ENCODE measurements at regions not wholly inside any gene's neighbourhood (a gene's known extent, or its start where the extent isn't known, plus 50 kb on each side); places are given as distances from the start of the nearest gene placed in this dataset.

DNA sequence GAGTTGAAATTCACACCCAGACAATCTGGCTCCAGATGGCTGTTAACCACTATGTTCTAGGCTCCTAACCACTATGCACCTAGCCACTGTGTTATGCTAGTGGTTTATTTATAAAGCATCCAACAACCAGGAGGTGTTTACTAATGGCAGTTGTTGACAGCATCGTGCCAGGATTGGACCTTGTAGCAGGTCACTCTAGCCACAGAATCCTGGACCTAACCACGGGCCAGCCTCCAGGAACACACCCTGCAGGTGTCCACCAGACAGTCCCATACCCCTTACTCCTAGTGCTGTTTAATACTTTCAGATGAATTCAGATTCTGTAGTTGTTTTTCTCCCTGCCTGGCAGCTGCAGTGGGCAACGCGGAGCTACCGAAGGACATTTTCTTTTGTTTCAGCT lies 109.4 kb upstream of the MYL2 start:
- peaks cover 11% of the 10 kb centered on the region; the same call in 1 of the 2 replicates for H3K27me3 ChIP-seq (ENCODE audit: control insufficient read depth, low read length)
- no peaks in the 10 kb centered on the region for H3F3A ChIP-seq (ENCODE audit: control insufficient read depth, insufficient read depth)
- H3K79me2 ChIP-seq (ENCODE audit: control insufficient read depth, low read length): no peaks in the 10 kb centered on the region
- no peak overlapping the region for H3K27ac ChIP-seq (ENCODE audit: low read depth, low read length)
- H4K20me1 ChIP-seq (ENCODE audit: control insufficient read depth, insufficient read depth, low read depth, low read length): no peaks in the 10 kb centered on the region; the same call in 1 of the 2 replicates
- H3K9me3 ChIP-seq (ENCODE audit: control insufficient read depth, insufficient read depth, low read length): no peaks in the 10 kb centered on the region
- H3K4me2 ChIP-seq (ENCODE audit: low read length): no peak overlapping the region
- H3K4me1 ChIP-seq (ENCODE audit: control insufficient read depth, low read length): no peaks in the 10 kb centered on the region
- no peak overlapping the region for H3K4me3 ChIP-seq (ENCODE audit: low read length)
- H3K36me3 ChIP-seq (ENCODE audit: control insufficient read depth, low read length): no peaks in the 10 kb centered on the region
- H3K9me2 ChIP-seq (replicated peaks; ENCODE audit: control insufficient read depth, low read length): no peaks in the 10 kb centered on the region
- no peak for TF ChIP-seq EZH2phosphoT487 (IDR thresholded peaks at IDR 0.05; ENCODE audit: borderline replicate concordance, low read length)
- TF ChIP-seq, protein P1, sequence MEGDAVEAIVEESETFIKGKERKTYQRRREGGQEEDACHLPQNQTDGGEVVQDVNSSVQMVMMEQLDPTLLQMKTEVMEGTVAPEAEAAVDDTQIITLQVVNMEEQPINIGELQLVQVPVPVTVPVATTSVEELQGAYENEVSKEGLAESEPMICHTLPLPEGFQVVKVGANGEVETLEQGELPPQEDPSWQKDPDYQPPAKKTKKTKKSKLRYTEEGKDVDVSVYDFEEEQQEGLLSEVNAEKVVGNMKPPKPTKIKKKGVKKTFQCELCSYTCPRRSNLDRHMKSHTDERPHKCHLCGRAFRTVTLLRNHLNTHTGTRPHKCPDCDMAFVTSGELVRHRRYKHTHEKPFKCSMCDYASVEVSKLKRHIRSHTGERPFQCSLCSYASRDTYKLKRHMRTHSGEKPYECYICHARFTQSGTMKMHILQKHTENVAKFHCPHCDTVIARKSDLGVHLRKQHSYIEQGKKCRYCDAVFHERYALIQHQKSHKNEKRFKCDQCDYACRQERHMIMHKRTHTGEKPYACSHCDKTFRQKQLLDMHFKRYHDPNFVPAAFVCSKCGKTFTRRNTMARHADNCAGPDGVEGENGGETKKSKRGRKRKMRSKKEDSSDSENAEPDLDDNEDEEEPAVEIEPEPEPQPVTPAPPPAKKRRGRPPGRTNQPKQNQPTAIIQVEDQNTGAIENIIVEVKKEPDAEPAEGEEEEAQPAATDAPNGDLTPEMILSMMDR (IDR thresholded peaks at IDR 0.05; ENCODE audit: low read depth, low read length, poor library complexity, severe bottlenecking): no peak

DNA sequence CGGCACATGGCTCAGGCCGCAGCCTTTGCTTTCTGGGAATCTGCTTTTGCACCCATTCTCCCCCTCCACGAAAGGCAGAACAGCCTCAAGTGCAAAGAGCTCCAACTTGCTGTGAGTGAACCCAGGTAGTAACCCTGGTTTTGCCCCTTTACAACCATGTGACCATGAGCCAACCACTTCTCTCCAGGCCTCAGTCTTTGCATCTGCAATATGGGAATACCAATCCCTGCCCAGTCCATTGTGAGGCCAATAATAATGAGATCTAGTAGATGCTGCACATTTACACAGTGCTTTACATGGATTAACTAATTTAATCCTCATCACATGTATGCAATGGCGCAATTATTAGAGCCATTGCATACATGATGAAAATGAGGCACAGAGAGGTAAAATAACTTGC lies 108.9 kb upstream of the MYL2 start:
- TF ChIP-seq, protein P1 (IDR thresholded peaks at IDR 0.05; ENCODE audit: low read depth, low read length, poor library complexity, severe bottlenecking): no peak
- no peak for TF ChIP-seq EZH2phosphoT487 (IDR thresholded peaks at IDR 0.05; ENCODE audit: borderline replicate concordance, low read length)
- Histone ChIP-seq H3K4me3 (ENCODE audit: low read length) (no peak overlapping the region), H3K9me3 (ENCODE audit: control insufficient read depth, insufficient read depth, low read length) (no peaks in the 10 kb centered on the region), H3K27ac (ENCODE audit: low read depth, low read length) (no peak overlapping the region), H3K79me2 (ENCODE audit: control insufficient read depth, low read length) (no peaks in the 10 kb centered on the region), H3K27me3 (ENCODE audit: control insufficient read depth, low read length) (peaks cover 11% of the 10 kb centered on the region; the same call in 1 of the 2 replicates), H3K9me2 (replicated peaks; ENCODE audit: control insufficient read depth, low read length) (no peaks in the 10 kb centered on the region), H3F3A (ENCODE audit: control insufficient read depth, insufficient read depth) (no peaks in the 10 kb centered on the region), H3K4me1 (ENCODE audit: control insufficient read depth, low read length) (no peaks in the 10 kb centered on the region), H4K20me1 (ENCODE audit: control insufficient read depth, insufficient read depth, low read depth, low read length) (no peaks in the 10 kb centered on the region; the same call in 1 of the 2 replicates), H3K36me3 (ENCODE audit: control insufficient read depth, low read length) (no peaks in the 10 kb centered on the region), H3K4me2 (ENCODE audit: low read length) (no peak overlapping the region)

DNA sequence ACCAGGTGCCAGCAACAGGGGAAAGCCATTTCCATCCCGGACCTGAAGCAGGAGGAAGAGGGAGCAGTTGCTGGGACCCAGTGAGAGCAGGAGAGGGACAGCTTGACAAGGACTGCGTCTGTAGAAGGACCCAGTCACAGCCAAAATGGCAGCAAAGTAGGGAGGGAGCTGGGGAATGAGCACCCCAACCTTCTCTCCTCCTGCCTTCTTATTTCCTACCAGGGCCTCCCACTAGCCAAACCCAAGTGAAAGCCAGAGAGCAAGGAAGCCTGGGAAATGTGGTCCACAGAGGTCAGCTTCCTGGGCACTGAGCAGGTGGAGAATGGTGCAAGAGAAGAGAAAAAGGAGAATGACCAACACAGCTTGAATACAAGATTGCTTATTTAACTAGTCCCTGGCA lies 108.5 kb upstream of the MYL2 start:
- no peak overlapping the region for H3K4me3 ChIP-seq (ENCODE audit: low read length)
- H3K36me3 ChIP-seq (ENCODE audit: control insufficient read depth, low read length): no peaks in the 10 kb centered on the region
- H3F3A ChIP-seq (ENCODE audit: control insufficient read depth, insufficient read depth): no peaks in the 10 kb centered on the region
- no peaks in the 10 kb centered on the region; the same call in 1 of the 2 replicates for H4K20me1 ChIP-seq (ENCODE audit: control insufficient read depth, insufficient read depth, low read depth, low read length)
- no peaks in the 10 kb centered on the region for H3K4me1 ChIP-seq (ENCODE audit: control insufficient read depth, low read length)
- H3K4me2 ChIP-seq (ENCODE audit: low read length): no peak overlapping the region
- H3K27me3 ChIP-seq (ENCODE audit: control insufficient read depth, low read length): peaks cover 11% of the 10 kb centered on the region; the same call in 1 of the 2 replicates
- H3K79me2 ChIP-seq (ENCODE audit: control insufficient read depth, low read length): no peaks in the 10 kb centered on the region
- TF ChIP-seq, protein P1 (IDR thresholded peaks at IDR 0.05; ENCODE audit: low read depth, low read length, poor library complexity, severe bottlenecking): no peak
- TF ChIP-seq EZH2phosphoT487 (IDR thresholded peaks at IDR 0.05; ENCODE audit: borderline replicate concordance, low read length): no peak
- H3K27ac ChIP-seq (ENCODE audit: low read depth, low read length): no peak overlapping the region
- no peaks in the 10 kb centered on the region for H3K9me2 ChIP-seq (replicated peaks; ENCODE audit: control insufficient read depth, low read length)
- no peaks in the 10 kb centered on the region for H3K9me3 ChIP-seq (ENCODE audit: control insufficient read depth, insufficient read depth, low read length)
